ENCODE measurements at regions not wholly inside any gene's neighbourhood (a gene's known extent, or its start where the extent isn't known, plus 50 kb on each side); places are given as distances from the start of the nearest gene placed in this dataset.

DNA sequence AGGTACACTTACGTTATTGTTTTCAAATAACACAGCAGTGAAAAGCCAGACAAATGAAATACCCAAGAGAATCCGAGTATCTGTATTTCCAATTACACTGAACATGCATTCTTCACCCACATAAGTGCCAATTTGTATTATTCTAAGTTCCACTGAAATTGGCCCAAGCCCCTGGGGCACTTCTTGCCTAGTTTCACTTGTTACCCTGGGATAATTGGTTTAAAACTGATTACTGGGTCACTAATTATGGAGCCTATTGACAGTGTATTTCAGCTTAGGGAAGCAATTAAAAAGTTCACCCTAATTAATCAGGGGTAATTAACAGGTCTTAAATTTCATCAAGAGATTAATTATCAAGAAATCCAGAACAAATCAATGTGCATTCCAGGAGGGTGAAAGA is 60.5 kb upstream of the HS3ST2 start:
- FAIRE-seq: no peak
- intact Hi-C loops (cut with DNase I): no loop called here
- no peak for DNase-seq

GRCh38 chr16:22754577-22754976 is 59.4 kb upstream of the HS3ST2 start:
- Histone ChIP-seq H3K9me3 (ENCODE audit: control insufficient read depth in 2 of 3, insufficient read depth in 1 of 3, low read length in 3 of 3) (no peaks in the 10 kb centered on the region), H3K36me3 (ENCODE audit: control insufficient read depth in 2 of 3, insufficient read depth in 3 of 3, low read length in 3 of 3) (no peaks in the 10 kb centered on the region), H3K4me1 (ENCODE audit: control insufficient read depth in 2 of 3, insufficient read depth in 2 of 3, low read depth in 1 of 3, low read length in 3 of 3) (no peaks in the 10 kb centered on the region), H3K9ac (ENCODE audit: low read length in 3 of 3) (no peak overlapping the region), H3K27ac (ENCODE audit: low read depth in 2 of 2, low read length in 2 of 2) (no peak overlapping the region), H3K27me3 (ENCODE audit: control insufficient read depth, insufficient read depth, low read length) (no peaks in the 10 kb centered on the region), H3K4me3 (ENCODE audit: low read length in 3 of 3) (no peak overlapping the region)
- no peak for DNase-seq
- no peak for FAIRE-seq
- TF ChIP-seq, protein P1, sequence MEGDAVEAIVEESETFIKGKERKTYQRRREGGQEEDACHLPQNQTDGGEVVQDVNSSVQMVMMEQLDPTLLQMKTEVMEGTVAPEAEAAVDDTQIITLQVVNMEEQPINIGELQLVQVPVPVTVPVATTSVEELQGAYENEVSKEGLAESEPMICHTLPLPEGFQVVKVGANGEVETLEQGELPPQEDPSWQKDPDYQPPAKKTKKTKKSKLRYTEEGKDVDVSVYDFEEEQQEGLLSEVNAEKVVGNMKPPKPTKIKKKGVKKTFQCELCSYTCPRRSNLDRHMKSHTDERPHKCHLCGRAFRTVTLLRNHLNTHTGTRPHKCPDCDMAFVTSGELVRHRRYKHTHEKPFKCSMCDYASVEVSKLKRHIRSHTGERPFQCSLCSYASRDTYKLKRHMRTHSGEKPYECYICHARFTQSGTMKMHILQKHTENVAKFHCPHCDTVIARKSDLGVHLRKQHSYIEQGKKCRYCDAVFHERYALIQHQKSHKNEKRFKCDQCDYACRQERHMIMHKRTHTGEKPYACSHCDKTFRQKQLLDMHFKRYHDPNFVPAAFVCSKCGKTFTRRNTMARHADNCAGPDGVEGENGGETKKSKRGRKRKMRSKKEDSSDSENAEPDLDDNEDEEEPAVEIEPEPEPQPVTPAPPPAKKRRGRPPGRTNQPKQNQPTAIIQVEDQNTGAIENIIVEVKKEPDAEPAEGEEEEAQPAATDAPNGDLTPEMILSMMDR (IDR thresholded peaks at IDR 0.05; ENCODE audit: borderline replicate concordance, extremely low read depth, insufficient read depth): no peak
- intact Hi-C loops (cut with DNase I): no loop called here

More for the DNA sequence above, 60.5 kb upstream of the HS3ST2 start:
- TF ChIP-seq, protein P1 (IDR thresholded peaks at IDR 0.05; ENCODE audit: borderline replicate concordance, extremely low read depth, insufficient read depth): no peak
- Histone ChIP-seq H3K36me3 (ENCODE audit: control insufficient read depth in 2 of 3, insufficient read depth in 3 of 3, low read length in 3 of 3) (no peaks in the 10 kb centered on the region), H3K4me1 (ENCODE audit: control insufficient read depth in 2 of 3, insufficient read depth in 2 of 3, low read depth in 1 of 3, low read length in 3 of 3) (no peaks in the 10 kb centered on the region), H3K4me3 (ENCODE audit: low read length in 3 of 3) (no peak overlapping the region), H3K9ac (ENCODE audit: low read length in 3 of 3) (no peak overlapping the region), H3K27ac (ENCODE audit: low read depth in 2 of 2, low read length in 2 of 2) (no peak overlapping the region), H3K9me3 (ENCODE audit: control insufficient read depth in 2 of 3, insufficient read depth in 1 of 3, low read length in 3 of 3) (no peaks in the 10 kb centered on the region), H3K27me3 (ENCODE audit: control insufficient read depth, insufficient read depth, low read length) (no peaks in the 10 kb centered on the region)

DNA sequence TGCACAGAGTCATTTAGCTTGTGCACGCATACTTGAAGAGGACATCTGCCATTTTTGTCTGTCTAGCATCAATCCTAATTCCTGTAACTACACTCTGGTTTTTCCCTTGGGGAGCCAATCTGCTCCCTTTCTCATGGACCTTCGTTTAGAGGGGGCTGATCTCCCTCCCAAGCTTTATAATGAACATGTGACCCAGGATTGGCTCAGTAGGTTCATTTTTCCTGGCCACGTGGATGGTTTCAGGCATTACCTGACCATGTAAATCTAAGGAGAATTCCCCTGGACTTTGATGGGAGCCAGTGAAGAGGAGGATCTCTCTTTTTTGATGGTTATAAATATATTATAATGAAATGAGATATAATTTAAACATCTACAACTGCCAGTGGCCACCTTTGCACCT is 56.8 kb upstream of the HS3ST2 start:
- Histone ChIP-seq H3K4me1 (ENCODE audit: control insufficient read depth in 2 of 3, insufficient read depth in 2 of 3, low read depth in 1 of 3, low read length in 3 of 3) (no peaks in the 10 kb centered on the region), H3K36me3 (ENCODE audit: control insufficient read depth in 2 of 3, insufficient read depth in 3 of 3, low read length in 3 of 3) (no peaks in the 10 kb centered on the region), H3K9me3 (ENCODE audit: control insufficient read depth in 2 of 3, insufficient read depth in 1 of 3, low read length in 3 of 3) (no peaks in the 10 kb centered on the region), H3K4me3 (ENCODE audit: low read length in 3 of 3) (no peak overlapping the region), H3K27me3 (ENCODE audit: control insufficient read depth, insufficient read depth, low read length) (no peaks in the 10 kb centered on the region), H3K9ac (ENCODE audit: low read length in 3 of 3) (no peak overlapping the region), H3K27ac (ENCODE audit: low read depth in 2 of 2, low read length in 2 of 2) (no peak overlapping the region)
- TF ChIP-seq, protein P1 (IDR thresholded peaks at IDR 0.05; ENCODE audit: borderline replicate concordance, extremely low read depth, insufficient read depth): no peak
- no peak for FAIRE-seq
- intact Hi-C loops (cut with DNase I): no loop called here
- DNase-seq: no peak

- Histone ChIP-seq H3K36me3 (ENCODE audit: control insufficient read depth in 2 of 3, insufficient read depth in 3 of 3, low read length in 3 of 3) (no peaks in the 10 kb centered on the region), H3K27ac (ENCODE audit: low read depth in 2 of 2, low read length in 2 of 2) (no peak overlapping the region), H3K9me3 (ENCODE audit: control insufficient read depth in 2 of 3, insufficient read depth in 1 of 3, low read length in 3 of 3) (peaks cover 0 to 3% (median 0%) of the 10 kb centered on the region in 3 donors), H3K9ac (ENCODE audit: low read length in 3 of 3) (no peak overlapping the region), H3K4me3 (ENCODE audit: low read length in 3 of 3) (no peak overlapping the region), H3K4me1 (ENCODE audit: control insufficient read depth in 2 of 3, insufficient read depth in 2 of 3, low read depth in 1 of 3, low read length in 3 of 3) (peaks cover 0 to 6% (median 3%) of the 10 kb centered on the region in 3 donors), H3K27me3 (ENCODE audit: control insufficient read depth, insufficient read depth, low read length) (no peaks in the 10 kb centered on the region)
- TF ChIP-seq, protein P1 (IDR thresholded peaks at IDR 0.05; ENCODE audit: borderline replicate concordance, extremely low read depth, insufficient read depth): no peak
- intact Hi-C loops (cut with DNase I): no loop called here
- DNase-seq (no peak), FAIRE-seq (no peak)
Observed at GRCh38 chr16:22762486-22762885, 51.5 kb upstream of the HS3ST2 start.

All from kidney (tissue), 13 donors.